CD14-positive monocyte (primary cell): ENCODE measurements at regions not wholly inside any gene's neighbourhood (a gene's known extent, or its start where the extent isn't known, plus 50 kb on each side); places are given as distances from the start of the nearest gene placed in this dataset.

Experiments
- DNase-seq, 3 donors: peaks; one replicate each; pipeline ENCODE4 v3.0.0-alpha.2; 2011 to 2022
- H2AFZ ChIP-seq: 2 replicates; pipeline ENCODE4 v1.6.0; 2012; ENCODE audit warnings: mild to moderate bottlenecking, low read depth, low read length, inconsistent platforms; ENCODE audit not compliant: insufficient read depth, poor library complexity, severe bottlenecking
- H3K27ac ChIP-seq, 2 donors: 1 replicate in 1 of 2; 2 replicates in 1 of 2; pipeline ENCODE4 v1.5.1; 2012 to 2013; ENCODE audit warnings: low read length in 2 of 2, control low read depth in 1 of 2, inconsistent platforms in 1 of 2, low read depth in 1 of 2, mild to moderate bottlenecking in 1 of 2
- H3K27me3 ChIP-seq, 2 donors: one replicate each; pipeline versions ENCODE4 v1.6.0 to v1.6.1; 2011 to 2013; ENCODE audit warnings: low read length in 2 of 2; ENCODE audit not compliant: control insufficient read depth in 2 of 2, insufficient read depth in 2 of 2
- H3K36me3 ChIP-seq, 2 donors: replicated peaks in 1 of 2; 1 replicate in 1 of 2; 2 replicates in 1 of 2; pipeline versions ENCODE4 v1.5.1 to v1.6.1; 2012 to 2013; ENCODE audit warnings: low read length in 2 of 2, control low read depth in 1 of 2, inconsistent platforms in 1 of 2, mild to moderate bottlenecking in 1 of 2; ENCODE audit not compliant: insufficient read depth in 2 of 2, control insufficient read depth in 1 of 2
- H3K4me1 ChIP-seq, 2 donors: 1 replicate in 1 of 2; 2 replicates in 1 of 2; pipeline versions ENCODE4 v1.5.1 to v1.6.1; 2012 to 2013; ENCODE audit warnings: low read length in 2 of 2, control low read depth in 1 of 2, inconsistent platforms in 1 of 2, mild to moderate bottlenecking in 1 of 2, moderate library complexity in 1 of 2; ENCODE audit not compliant: insufficient read depth in 2 of 2, control insufficient read depth in 1 of 2
- H3K4me2 ChIP-seq: replicated peaks from 2 replicates; pipeline ENCODE3; 2012; ENCODE audit warnings: low read length, moderate library complexity, mild to moderate bottlenecking; ENCODE audit not compliant: poor library complexity, severe bottlenecking; ENCODE audit errors: extremely low read depth
- H3K4me3 ChIP-seq, 3 experiments: fragments of 200-600 bp in 1 of 3; sonication (generic) in 1 of 3; replicated peaks in 1 of 3; 1 replicate in 2 of 3; 2 replicates in 1 of 3; pipeline ENCODE4 v1.5.1; 2011 to 2013; ENCODE audit warnings: low read length in 3 of 3, mild to moderate bottlenecking in 3 of 3, control low read depth in 2 of 3, low read depth in 2 of 3, inconsistent platforms in 1 of 3, moderate library complexity in 1 of 3
- H3K79me2 ChIP-seq: 2 replicates; pipeline ENCODE4 v1.6.0; 2012; ENCODE audit warnings: mild to moderate bottlenecking, control low read depth, inconsistent platforms, low read length, moderate library complexity; ENCODE audit not compliant: insufficient read depth
- H3K9ac ChIP-seq: 2 replicates; pipeline ENCODE4 v1.6.0; 2017; ENCODE audit warnings: low read length, mild to moderate bottlenecking; ENCODE audit not compliant: insufficient read depth, poor library complexity, severe bottlenecking
- H3K9me3 ChIP-seq, 2 donors: replicated peaks in 1 of 2; 1 replicate in 1 of 2; 2 replicates in 1 of 2; pipeline versions ENCODE4 v1.5.1 to v1.6.1; 2012 to 2013; ENCODE audit warnings: low read length in 2 of 2, control low read depth in 1 of 2; ENCODE audit not compliant: control insufficient read depth in 1 of 2, insufficient read depth in 1 of 2
- H4K20me1 ChIP-seq: 2 replicates; pipeline ENCODE4 v1.6.0; 2012; ENCODE audit warnings: mild to moderate bottlenecking, low read length, control low read depth, moderate library complexity; ENCODE audit not compliant: insufficient read depth
- H3K27ac Mint-ChIP-seq, 7 donors: one replicate each; pipeline ENCODE4 v1.8.0; 2020; ENCODE audit warnings: mild to moderate bottlenecking in 7 of 7, mixed read lengths in 7 of 7, moderate library complexity in 6 of 7, inconsistent platforms in 2 of 7
- H3K27me3 Mint-ChIP-seq, 3 donors: one replicate each; pipeline ENCODE4 v1.8.0; 2021 to 2022; ENCODE audit warnings: low read depth in 3 of 3, mild to moderate bottlenecking in 3 of 3, mixed read lengths in 3 of 3, moderate library complexity in 3 of 3, inconsistent platforms in 1 of 3
- H3K36me3 Mint-ChIP-seq, 2 donors: one replicate each; pipeline ENCODE4 v1.8.0; 2020; ENCODE audit warnings: mixed read lengths in 2 of 2, inconsistent platforms in 1 of 2, mild to moderate bottlenecking in 1 of 2
- H3K4me1 Mint-ChIP-seq: one replicate; pipeline ENCODE4 v1.8.0; 2020; ENCODE audit warnings: mild to moderate bottlenecking, mixed read lengths
- H3K4me3 Mint-ChIP-seq, 2 donors: one replicate each; pipeline ENCODE4 v1.8.0; 2020; ENCODE audit warnings: mild to moderate bottlenecking in 2 of 2, mixed read lengths in 2 of 2, moderate library complexity in 1 of 2
- H3K9me3 Mint-ChIP-seq, 7 donors: one replicate each; pipeline ENCODE4 v1.8.0; 2020 to 2022; ENCODE audit warnings: mixed read lengths in 7 of 7, mild to moderate bottlenecking in 6 of 7, moderate library complexity in 6 of 7, inconsistent platforms in 2 of 7
- WGBS: methylation state at CpG from one replicate; pipeline ENCODE4 v1.1.5; 2013; ENCODE audit warnings: missing lambda C conversion rate; ENCODE audit not compliant: insufficient coverage; 5-methylcytosine and 5-hydroxymethylcytosine counted together
- intact Hi-C, 2 donors: fragments of 100-400 bp; cut with micrococcal nuclease; formaldehyde crosslinking; loops; one replicate each; pipeline versions ENCODE4 v1.15.0 to v1.15.1; 2023
- TF ChIP-seq, protein P1 (sequence below): fragments of 200-600 bp; IDR thresholded peaks from one replicate; pipeline ENCODE4 v1.8.0; 2022; ENCODE audit warnings: antibody characterized with exemption, mild to moderate bottlenecking

- H3K79me2 ChIP-seq, result no peaks in the 10 kb centered on the region
- no peaks in the 10 kb centered on the region for H3K4me1 Mint-ChIP-seq
- H3K9me3 ChIP-seq, result no peaks in the 10 kb centered on the region
- no peak overlapping the region for H3K27ac ChIP-seq
- no peak overlapping the region for H3K4me3 ChIP-seq
- H3K27ac Mint-ChIP-seq, result no peak overlapping the region
- H3K9me3 Mint-ChIP-seq, result peaks cover 0 to 3% (median 0%) of the 10 kb centered on the region in 7 donors
- no peak overlapping the region for H2AFZ ChIP-seq
- H3K4me2 ChIP-seq, result no peak overlapping the region
- no peaks in the 10 kb centered on the region for H4K20me1 ChIP-seq
- H3K9ac ChIP-seq, result no peak overlapping the region
- H3K27me3 Mint-ChIP-seq, result peaks cover 0 to 1% (median 0%) of the 10 kb centered on the region in 3 donors
- H3K36me3 Mint-ChIP-seq, result no peaks in the 10 kb centered on the region
- no peaks in the 10 kb centered on the region for H3K36me3 ChIP-seq
- TF ChIP-seq, protein P1, sequence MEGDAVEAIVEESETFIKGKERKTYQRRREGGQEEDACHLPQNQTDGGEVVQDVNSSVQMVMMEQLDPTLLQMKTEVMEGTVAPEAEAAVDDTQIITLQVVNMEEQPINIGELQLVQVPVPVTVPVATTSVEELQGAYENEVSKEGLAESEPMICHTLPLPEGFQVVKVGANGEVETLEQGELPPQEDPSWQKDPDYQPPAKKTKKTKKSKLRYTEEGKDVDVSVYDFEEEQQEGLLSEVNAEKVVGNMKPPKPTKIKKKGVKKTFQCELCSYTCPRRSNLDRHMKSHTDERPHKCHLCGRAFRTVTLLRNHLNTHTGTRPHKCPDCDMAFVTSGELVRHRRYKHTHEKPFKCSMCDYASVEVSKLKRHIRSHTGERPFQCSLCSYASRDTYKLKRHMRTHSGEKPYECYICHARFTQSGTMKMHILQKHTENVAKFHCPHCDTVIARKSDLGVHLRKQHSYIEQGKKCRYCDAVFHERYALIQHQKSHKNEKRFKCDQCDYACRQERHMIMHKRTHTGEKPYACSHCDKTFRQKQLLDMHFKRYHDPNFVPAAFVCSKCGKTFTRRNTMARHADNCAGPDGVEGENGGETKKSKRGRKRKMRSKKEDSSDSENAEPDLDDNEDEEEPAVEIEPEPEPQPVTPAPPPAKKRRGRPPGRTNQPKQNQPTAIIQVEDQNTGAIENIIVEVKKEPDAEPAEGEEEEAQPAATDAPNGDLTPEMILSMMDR, result no peak
- no peaks in the 10 kb centered on the region for H3K4me1 ChIP-seq
- no peak overlapping the region for H3K4me3 Mint-ChIP-seq
- WGBS, result no CpG with 5 or more reads among the region's 3 CpGs
- DNase-seq, result no peak
- no peaks in the 10 kb centered on the region for H3K27me3 ChIP-seq
- intact Hi-C loops, result no loop called here
Measured at GRCh38 chr5:125045646-125046045, 299.2 kb upstream of the ZNF608 start.

DNA sequence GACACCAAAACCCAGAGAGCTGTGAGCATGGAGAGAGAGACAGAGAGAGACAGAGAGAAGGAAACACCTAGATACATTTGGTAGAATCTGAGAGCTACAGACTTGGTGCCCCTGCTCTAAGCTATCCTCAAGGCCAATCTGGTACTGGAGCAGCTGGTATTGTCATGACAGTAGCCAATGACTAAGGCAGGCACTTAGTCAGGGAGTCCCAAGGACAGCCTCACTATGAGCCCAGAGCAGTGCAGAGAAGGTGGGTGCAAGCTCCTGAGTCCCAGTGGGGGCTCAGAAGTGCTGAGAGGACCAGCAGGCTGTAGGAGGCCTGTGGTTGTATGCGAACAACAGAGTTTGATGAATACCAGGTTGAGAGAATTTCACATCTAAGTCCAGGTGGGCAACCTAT, 300.4 kb upstream of the ZNF608 start:
- no peaks in the 10 kb centered on the region for H3K36me3 ChIP-seq
- no peak overlapping the region for H3K4me2 ChIP-seq
- WGBS, result 100% methylated on average over 1 of the region's 1 CpG
- intact Hi-C loops, result no loop called here
- DNase-seq, result no peak
- no peak overlapping the region for H2AFZ ChIP-seq
- H3K36me3 Mint-ChIP-seq, result no peaks in the 10 kb centered on the region
- no peak overlapping the region for H3K4me3 ChIP-seq
- no peaks in the 10 kb centered on the region for H4K20me1 ChIP-seq
- H3K79me2 ChIP-seq, result no peaks in the 10 kb centered on the region
- no peak overlapping the region for H3K27ac Mint-ChIP-seq
- H3K4me3 Mint-ChIP-seq, result no peak overlapping the region
- H3K27ac ChIP-seq, result no peak overlapping the region
- H3K9ac ChIP-seq, result no peak overlapping the region
- peaks cover 0 to 4% (median 0%) of the 10 kb centered on the region in 7 donors for H3K9me3 Mint-ChIP-seq
- H3K4me1 Mint-ChIP-seq, result no peaks in the 10 kb centered on the region
- TF ChIP-seq, protein P1, result no peak
- H3K4me1 ChIP-seq, result no peaks in the 10 kb centered on the region
- H3K27me3 Mint-ChIP-seq, result peaks cover 0 to 1% (median 0%) of the 10 kb centered on the region in 3 donors
- H3K27me3 ChIP-seq, result no peaks in the 10 kb centered on the region
- H3K9me3 ChIP-seq, result no peaks in the 10 kb centered on the region
